ENCODE measurements at regions not wholly inside any gene's neighbourhood (a gene's known extent, or its start where the extent isn't known, plus 50 kb on each side); places are given as distances from the start of the nearest gene placed in this dataset.

GRCh38 chr12:16756833-16757555, 151.0 kb upstream of the LMO3 start:
- TF ChIP-seq CTCF (IDR thresholded peaks at IDR 0.05) (no peak), POLR2A (IDR thresholded peaks at IDR 0.05) (no peak), EP300 (IDR thresholded peaks at IDR 0.05; ENCODE audit: low read depth) (no peak)

All from transverse colon (tissue), 3 donors.